ENCODE measurements at regions not wholly inside any gene's neighbourhood (a gene's known extent, or its start where the extent isn't known, plus 50 kb on each side); places are given as distances from the start of the nearest gene placed in this dataset.
"Not testable (repeated sequence)": the region's sequence is repeated elsewhere in the genome, so short reads cannot be mapped to it uniquely, and the experiment has no call there.

GRCh38 chr1:163610486-163610885, 288.7 kb downstream of the NUF2 start:
- Histone ChIP-seq H3K27ac (ENCODE audit: low read depth, low read length) (no peak overlapping the region), H3K9me3 (ENCODE audit: control insufficient read depth, insufficient read depth, low read length) (no peaks in the 10 kb centered on the region), H3K4me3 (ENCODE audit: low read depth, low read length) (no peak overlapping the region), H3K27me3 (ENCODE audit: control insufficient read depth, insufficient read depth, low read length) (no peaks in the 10 kb centered on the region)
- ChIA-PET CTCF (no interaction called here), POLR2A (no interaction called here)
- TF ChIP-seq CTCF (IDR thresholded peaks at IDR 0.05; ENCODE audit: low read depth, low read length), result no peak
- no peak for DNase-seq (ENCODE audit: low read depth, low spot score)

- no peak for DNase-seq (ENCODE audit: low read depth, low spot score)
- H3K27me3 ChIP-seq (ENCODE audit: control insufficient read depth, insufficient read depth, low read length), result no peaks in the 10 kb centered on the region
- no peaks in the 10 kb centered on the region for H3K9me3 ChIP-seq (ENCODE audit: control insufficient read depth, insufficient read depth, low read length)
- ChIA-PET POLR2A (no interaction called here), CTCF (interaction anchor here (0.6 kb wide), 1 partner anchor 443 kb away, joined by 3 read pairs; no protein-coding TSS in a partner anchor)
- no peak overlapping the region for H3K4me3 ChIP-seq (ENCODE audit: low read depth, low read length)
- H3K27ac ChIP-seq (ENCODE audit: low read depth, low read length), result no peak overlapping the region
- TF ChIP-seq CTCF (IDR thresholded peaks at IDR 0.05; ENCODE audit: low read depth, low read length), result no peak
These were observed 292.6 kb downstream of the NUF2 start for GRCh38 chr1:163614361-163614760.

- H3K4me3 ChIP-seq (ENCODE audit: low read depth, low read length), result no peak overlapping the region
- H3K27me3 ChIP-seq (ENCODE audit: control insufficient read depth, insufficient read depth, low read length), result no peaks in the 10 kb centered on the region
- TF ChIP-seq CTCF (IDR thresholded peaks at IDR 0.05; ENCODE audit: low read depth, low read length), result no peak
- no peaks in the 10 kb centered on the region for H3K9me3 ChIP-seq (ENCODE audit: control insufficient read depth, insufficient read depth, low read length)
- CTCF ChIA-PET, result no interaction called here
- no peak overlapping the region for H3K27ac ChIP-seq (ENCODE audit: low read depth, low read length)
- POLR2A ChIA-PET, result no interaction called here
- no peak for DNase-seq (ENCODE audit: low read depth, low spot score)
These were observed 306.4 kb downstream of the NUF2 start for GRCh38 chr1:163628034-163628773.

DNA sequence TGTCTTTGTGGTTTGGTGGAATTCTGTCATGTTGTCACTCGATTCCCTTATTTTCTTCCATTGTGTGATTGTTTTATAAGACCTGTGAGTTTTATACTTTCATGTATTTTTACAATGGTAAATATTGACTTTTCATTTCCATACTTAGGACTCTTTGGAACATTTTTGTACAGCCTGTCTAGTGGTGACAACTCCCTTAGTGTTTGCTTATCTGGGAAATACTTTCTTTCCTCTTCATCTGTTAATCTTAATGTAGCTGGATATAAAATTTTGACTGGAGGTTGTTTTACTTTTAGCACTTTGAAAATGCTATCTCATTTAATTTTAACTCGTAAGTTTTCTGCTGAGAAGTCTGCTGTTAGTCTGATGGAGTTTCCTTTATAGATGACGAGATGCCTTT, 310.5 kb downstream of the NUF2 start:
- ChIA-PET POLR2A (no interaction called here), CTCF (no interaction called here)
- TF ChIP-seq CTCF (IDR thresholded peaks at IDR 0.05; ENCODE audit: low read depth, low read length), result no peak
- Histone ChIP-seq H3K9me3 (ENCODE audit: control insufficient read depth, insufficient read depth, low read length) (no peaks in the 10 kb centered on the region), H3K27me3 (ENCODE audit: control insufficient read depth, insufficient read depth, low read length) (no peaks in the 10 kb centered on the region), H3K27ac (ENCODE audit: low read depth, low read length) (no peak overlapping the region), H3K4me3 (ENCODE audit: low read depth, low read length) (no peak overlapping the region)
- DNase-seq (ENCODE audit: low read depth, low spot score), result no peak

DNA sequence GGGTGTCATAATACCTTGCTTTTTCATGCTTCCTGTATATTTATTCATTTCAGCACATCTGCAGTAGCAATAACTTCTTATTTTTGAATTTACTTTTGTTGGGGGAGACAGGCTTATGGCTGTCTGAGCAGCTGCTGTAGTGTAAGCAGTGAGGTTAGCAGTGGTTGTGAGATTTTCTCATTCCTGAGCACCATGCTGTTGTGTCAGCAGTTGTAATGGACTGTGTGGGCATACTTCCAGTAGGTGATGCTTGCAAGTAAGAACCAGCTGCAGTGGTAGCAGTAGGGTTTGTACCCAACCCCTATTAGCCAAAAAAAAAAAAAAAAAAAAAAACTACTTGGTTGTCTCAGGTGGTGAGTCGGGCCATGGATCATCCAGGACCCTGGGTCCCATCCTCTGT, 311.6 kb downstream of the NUF2 start:
- Histone ChIP-seq H3K4me3 (ENCODE audit: low read depth, low read length) (no peak overlapping the region), H3K27me3 (ENCODE audit: control insufficient read depth, insufficient read depth, low read length) (no peaks in the 10 kb centered on the region), H3K9me3 (ENCODE audit: control insufficient read depth, insufficient read depth, low read length) (no peaks in the 10 kb centered on the region), H3K27ac (ENCODE audit: low read depth, low read length) (no peak overlapping the region)
- CTCF ChIA-PET, result interaction anchor here (0.6 kb wide), 1 partner anchor 144 kb away, joined by 4 read pairs; no protein-coding TSS in a partner anchor
- DNase-seq (ENCODE audit: low read depth, low spot score), result no peak
- POLR2A ChIA-PET, result no interaction called here
- no peak for TF ChIP-seq CTCF (IDR thresholded peaks at IDR 0.05; ENCODE audit: low read depth, low read length)

- H3K27me3 ChIP-seq (ENCODE audit: control insufficient read depth, insufficient read depth, low read length); POLR2A ChIA-PET; H3K9me3 ChIP-seq (ENCODE audit: control insufficient read depth, insufficient read depth, low read length); H3K27ac ChIP-seq (ENCODE audit: low read depth, low read length); CTCF ChIA-PET; DNase-seq (ENCODE audit: low read depth, low spot score); H3K4me3 ChIP-seq (ENCODE audit: low read depth, low read length): not testable (repeated sequence)
These were observed 323.9 kb downstream of the NUF2 start for GRCh38 chr1:163645676-163646075.
